Stomach smooth muscle (tissue), 2 donors: ENCODE measurements at regions not wholly inside any gene's neighbourhood (a gene's known extent, or its start where the extent isn't known, plus 50 kb on each side); places are given as distances from the start of the nearest gene placed in this dataset.
"Not testable (repeated sequence)": the region's sequence is repeated elsewhere in the genome, so short reads cannot be mapped to it uniquely, and the experiment has no call there.

Experiments used
- H3K27ac ChIP-seq: one replicate; pipeline ENCODE4 v1.7.0; 2013; ENCODE audit warnings: mild to moderate bottlenecking, low read length, inconsistent platforms
- H3K27me3 ChIP-seq, 2 donors: one replicate each; pipeline ENCODE4 v1.7.0; 2013; ENCODE audit warnings: low read length in 2 of 2; ENCODE audit not compliant: insufficient read depth in 2 of 2, control insufficient read depth in 1 of 2
- H3K36me3 ChIP-seq, 2 donors: one replicate each; pipeline ENCODE4 v1.7.0; 2013; ENCODE audit warnings: low read length in 2 of 2; ENCODE audit not compliant: control insufficient read depth in 2 of 2, insufficient read depth in 2 of 2
- H3K4me1 ChIP-seq: one replicate; pipeline ENCODE4 v1.7.0; 2013; ENCODE audit warnings: low read length; ENCODE audit not compliant: control insufficient read depth, insufficient read depth
- H3K4me3 ChIP-seq, 2 donors: one replicate each; pipeline ENCODE4 v1.7.0; 2013; ENCODE audit warnings: low read length in 2 of 2
- H3K9ac ChIP-seq, 2 donors: one replicate each; pipeline ENCODE4 v1.7.0; 2013; ENCODE audit warnings: low read length in 2 of 2, mild to moderate bottlenecking in 1 of 2
- H3K9me3 ChIP-seq, 2 donors: one replicate each; pipeline ENCODE4 v1.7.0; 2013; ENCODE audit warnings: low read length in 2 of 2; ENCODE audit not compliant: control insufficient read depth in 2 of 2
- donor health status: healthy.
- donor health status: Pancreatic carcinoma.

GRCh38 chr18:67455890-67456501 is 60.5 kb downstream of the DSEL start:
- no peak overlapping the region for H3K4me3 ChIP-seq
- H3K9me3 ChIP-seq: no peaks in the 10 kb centered on the region
- no peak overlapping the region for H3K9ac ChIP-seq
- no peaks in the 10 kb centered on the region for H3K36me3 ChIP-seq
- H3K4me1 ChIP-seq: no peaks in the 10 kb centered on the region
- no peaks in the 10 kb centered on the region for H3K27me3 ChIP-seq
- H3K27ac ChIP-seq: no peak overlapping the region

DNA sequence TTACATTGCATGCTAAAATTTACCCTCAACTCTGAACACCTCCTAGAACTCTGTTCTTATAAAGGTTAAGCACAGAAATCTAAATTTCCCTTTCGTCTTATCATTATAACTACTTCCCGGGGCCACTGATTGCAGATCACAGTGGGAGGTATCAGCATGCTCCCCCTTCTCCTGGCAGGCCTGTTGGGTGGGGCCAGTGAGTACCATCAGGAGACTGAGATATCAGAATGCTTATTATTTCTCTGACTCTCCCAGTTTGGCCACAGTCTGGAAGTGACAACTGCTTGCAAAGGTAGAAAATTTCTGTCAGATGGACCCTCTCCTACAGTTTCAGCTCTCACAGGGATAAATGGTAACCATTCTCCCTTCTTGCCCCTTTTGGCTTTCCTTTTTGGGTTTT is 62.6 kb downstream of the DSEL start:
- Histone ChIP-seq H3K27ac (no peak overlapping the region), H3K36me3 (no peaks in the 10 kb centered on the region), H3K9me3 (no peaks in the 10 kb centered on the region), H3K9ac (no peak overlapping the region), H3K4me1 (no peaks in the 10 kb centered on the region), H3K4me3 (no peak overlapping the region), H3K27me3 (no peaks in the 10 kb centered on the region)

GRCh38 chr18:67451960-67452359 is 64.6 kb downstream of the DSEL start:
- Histone ChIP-seq H3K36me3 (no peaks in the 10 kb centered on the region), H3K9me3 (no peaks in the 10 kb centered on the region), H3K4me1 (no peaks in the 10 kb centered on the region), H3K4me3 (no peak overlapping the region), H3K9ac (no peak overlapping the region), H3K27me3 (no peaks in the 10 kb centered on the region), H3K27ac (no peak overlapping the region)

DNA sequence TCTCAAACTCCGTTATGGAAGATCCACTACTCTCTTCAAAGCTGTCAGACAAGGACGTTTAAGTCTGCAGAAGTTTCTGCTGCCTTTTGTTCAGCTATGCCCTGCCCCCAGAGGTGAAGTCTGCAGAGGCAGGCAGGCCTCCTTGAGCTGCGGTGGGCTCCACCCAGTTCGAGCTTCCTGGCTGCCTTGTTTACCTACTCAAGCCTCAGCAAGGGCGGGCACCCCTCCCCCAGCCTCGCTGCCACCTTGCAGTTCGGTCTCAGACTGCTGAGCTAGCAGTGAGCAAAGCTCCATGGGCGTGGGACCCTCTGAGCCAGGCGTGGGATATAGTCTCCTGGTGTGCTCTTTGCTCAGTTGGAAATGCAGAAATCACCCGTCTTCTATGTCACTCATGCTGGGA is 65.4 kb downstream of the DSEL start:
- not testable (repeated sequence) for H3K9ac ChIP-seq, H3K4me1 ChIP-seq, H3K36me3 ChIP-seq, H3K4me3 ChIP-seq, H3K27ac ChIP-seq, H3K9me3 ChIP-seq, H3K27me3 ChIP-seq

DNA sequence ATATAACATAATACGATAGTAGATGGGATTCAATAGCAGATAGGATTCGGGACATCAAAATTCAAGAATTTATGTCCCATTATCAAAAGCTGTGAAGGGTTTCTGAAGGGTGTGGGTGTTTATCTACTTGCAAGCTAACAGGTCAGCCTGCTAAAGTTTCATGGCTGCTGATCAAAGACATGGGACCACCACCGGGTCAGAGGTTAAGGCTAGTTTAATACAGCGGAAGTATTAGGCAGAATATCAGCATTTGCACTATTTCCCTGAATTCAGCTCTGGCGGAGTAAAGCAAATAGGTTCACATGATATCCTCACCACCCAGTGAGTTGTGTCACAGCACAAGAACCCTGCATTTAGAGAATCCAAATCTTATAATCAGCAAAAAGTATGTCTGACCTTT is 82.5 kb downstream of the DSEL start:
- Histone ChIP-seq H3K4me1 (no peaks in the 10 kb centered on the region), H3K9ac (no peak overlapping the region), H3K27ac (no peak overlapping the region), H3K4me3 (no peak overlapping the region), H3K9me3 (no peaks in the 10 kb centered on the region), H3K27me3 (no peaks in the 10 kb centered on the region), H3K36me3 (no peaks in the 10 kb centered on the region)

DNA sequence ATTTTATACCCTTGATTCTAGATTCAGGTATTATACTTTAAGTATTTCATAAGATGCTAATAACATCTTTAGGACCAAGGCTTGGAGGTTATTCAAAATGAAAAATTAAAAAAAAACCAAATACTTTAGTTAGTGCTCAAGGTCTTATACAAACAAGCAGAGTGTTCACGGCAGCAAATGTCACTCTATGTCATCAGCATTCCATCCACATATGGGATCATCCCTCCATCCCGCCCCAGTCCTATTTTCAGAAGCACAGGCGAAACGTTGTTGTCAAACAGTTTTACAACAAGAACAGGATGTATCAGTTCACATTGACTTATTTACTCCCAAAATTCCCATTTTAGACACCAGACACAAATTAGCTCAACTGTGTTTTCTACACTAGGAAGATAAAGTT is 83.7 kb downstream of the DSEL start:
- no peak overlapping the region for H3K9ac ChIP-seq
- H3K36me3 ChIP-seq: no peaks in the 10 kb centered on the region
- H3K4me1 ChIP-seq: no peaks in the 10 kb centered on the region
- H3K4me3 ChIP-seq: no peak overlapping the region
- no peaks in the 10 kb centered on the region for H3K27me3 ChIP-seq
- H3K27ac ChIP-seq: no peak overlapping the region
- H3K9me3 ChIP-seq: no peaks in the 10 kb centered on the region

DNA sequence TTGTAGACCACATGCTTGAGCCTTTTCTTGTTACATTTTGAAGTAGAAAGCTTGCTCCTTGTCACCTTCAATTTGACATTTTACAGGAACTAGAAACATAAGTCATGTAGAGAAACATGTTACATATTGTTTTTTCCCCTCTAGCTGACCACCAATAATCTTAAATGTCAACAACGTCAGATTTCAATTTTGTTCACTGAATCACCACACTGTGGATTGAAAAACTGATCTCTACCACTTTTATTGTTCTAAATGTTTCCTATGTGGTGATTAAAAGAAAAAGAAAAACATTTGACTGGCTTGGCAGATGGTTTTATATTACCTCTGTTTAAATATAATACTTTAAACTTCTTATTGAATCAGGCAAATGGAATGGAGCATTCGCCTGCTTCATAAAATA is 87.7 kb downstream of the DSEL start:
- H3K4me1 ChIP-seq: no peaks in the 10 kb centered on the region
- no peak overlapping the region for H3K4me3 ChIP-seq
- H3K27ac ChIP-seq: no peak overlapping the region
- H3K9me3 ChIP-seq: no peaks in the 10 kb centered on the region
- no peaks in the 10 kb centered on the region for H3K27me3 ChIP-seq
- no peaks in the 10 kb centered on the region for H3K36me3 ChIP-seq
- no peak overlapping the region for H3K9ac ChIP-seq

- Histone ChIP-seq H3K36me3 (no peaks in the 10 kb centered on the region), H3K27ac (no peak overlapping the region), H3K9me3 (no peaks in the 10 kb centered on the region), H3K9ac (no peak overlapping the region), H3K4me3 (no peak overlapping the region), H3K27me3 (no peaks in the 10 kb centered on the region), H3K4me1 (no peaks in the 10 kb centered on the region)
Observed at GRCh38 chr18:67428158-67428557, 88.4 kb downstream of the DSEL start.

GRCh38 chr18:67426486-67426885 is 90.0 kb downstream of the DSEL start:
- H3K4me1 ChIP-seq: no peaks in the 10 kb centered on the region
- H3K9me3 ChIP-seq: no peaks in the 10 kb centered on the region
- H3K27ac ChIP-seq: no peak overlapping the region

DNA sequence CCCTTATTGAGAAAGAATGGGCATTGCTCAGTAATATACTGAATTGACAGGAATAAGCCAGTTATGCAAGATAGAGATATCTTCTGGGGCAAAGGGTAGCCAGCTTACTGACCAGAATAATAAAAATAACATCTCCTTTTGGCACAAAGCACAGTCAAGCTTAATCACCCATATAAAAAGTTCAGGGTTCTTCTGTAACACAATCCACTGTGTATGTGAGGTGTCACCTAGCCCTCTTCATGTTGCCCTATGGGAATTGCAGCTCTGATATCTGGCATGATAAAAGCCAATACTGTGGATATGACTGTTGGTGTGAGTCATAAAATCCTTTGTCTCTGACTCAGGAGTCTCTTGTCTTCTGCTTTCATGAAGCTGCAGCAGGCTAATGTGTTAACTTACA is 90.8 kb downstream of the DSEL start:
- Histone ChIP-seq H3K27ac (no peak overlapping the region), H3K9ac (no peak overlapping the region), H3K4me3 (no peak overlapping the region), H3K9me3 (no peaks in the 10 kb centered on the region), H3K36me3 (no peaks in the 10 kb centered on the region), H3K27me3 (no peaks in the 10 kb centered on the region), H3K4me1 (no peaks in the 10 kb centered on the region)

More at GRCh38 chr18:67426486-67426885, 90.0 kb downstream of the DSEL start:
- H3K9ac ChIP-seq: no peak overlapping the region
- no peaks in the 10 kb centered on the region for H3K27me3 ChIP-seq
- no peak overlapping the region for H3K4me3 ChIP-seq
- no peaks in the 10 kb centered on the region for H3K36me3 ChIP-seq

GRCh38 chr18:67421651-67422050 is 94.9 kb downstream of the DSEL start:
- no peak overlapping the region for H3K9ac ChIP-seq
- no peak overlapping the region for H3K27ac ChIP-seq
- no peaks in the 10 kb centered on the region for H3K27me3 ChIP-seq
- no peaks in the 10 kb centered on the region for H3K9me3 ChIP-seq
- no peaks in the 10 kb centered on the region for H3K36me3 ChIP-seq
- H3K4me3 ChIP-seq: no peak overlapping the region
- no peaks in the 10 kb centered on the region for H3K4me1 ChIP-seq
